SH-SY5Y (cell line): ENCODE measurements at regions not wholly inside any gene's neighbourhood (a gene's known extent, or its start where the extent isn't known, plus 50 kb on each side); places are given as distances from the start of the nearest gene placed in this dataset.

Source experiments
- GATA2 ChIP-seq: IDR thresholded peaks from 2 replicates; pipeline ENCODE4 v1.6.1; 2011; ENCODE audit warnings: mild to moderate bottlenecking, low read depth, low read length
- GATA3 ChIP-seq: IDR thresholded peaks from 2 replicates; pipeline ENCODE4 v1.6.1; 2011; ENCODE audit warnings: low read depth, mild to moderate bottlenecking, low read length, moderate library complexity

- TF ChIP-seq GATA3, result no peak
- no peak for TF ChIP-seq GATA2
Measured at GRCh38 chr16:5870886-5871691, 773.5 kb upstream of the EEF2KMT start.

GRCh38 chr16:5867250-5867649, 769.7 kb upstream of the EEF2KMT start:
- no peak for TF ChIP-seq GATA2

- no peak for TF ChIP-seq GATA2
- no peak for TF ChIP-seq GATA3
Measured at GRCh38 chr16:5865236-5865635, 767.6 kb upstream of the EEF2KMT start.

- TF ChIP-seq GATA2, result peak; percentile 99
- TF ChIP-seq GATA3, result peak; percentile 95
Measured at GRCh38 chr16:5863071-5863606, 765.5 kb upstream of the EEF2KMT start.

- TF ChIP-seq GATA2 (peak; percentile 91), GATA3 (peak; percentile 70)
Measured at GRCh38 chr16:5862103-5862840, 764.7 kb upstream of the EEF2KMT start.

GRCh38 chr16:5861241-5861640, 763.6 kb upstream of the EEF2KMT start:
- TF ChIP-seq GATA2, result no peak
- TF ChIP-seq GATA3, result no peak

- TF ChIP-seq GATA3 (no peak), GATA2 (no peak)
Measured at GRCh38 chr16:5858180-5858579, 760.6 kb upstream of the EEF2KMT start.

- TF ChIP-seq GATA3 (no peak), GATA2 (no peak)
Measured at GRCh38 chr16:5854027-5854426, 756.4 kb upstream of the EEF2KMT start.

GRCh38 chr16:5852151-5852550, 754.6 kb upstream of the EEF2KMT start:
- TF ChIP-seq GATA2 (no peak), GATA3 (no peak)

GRCh38 chr16:5851393-5851982, 753.9 kb upstream of the EEF2KMT start:
- TF ChIP-seq GATA2, result no peak
- no peak for TF ChIP-seq GATA3

- TF ChIP-seq GATA3, result no peak
Measured at GRCh38 chr16:5850632-5851392, 753.2 kb upstream of the EEF2KMT start.

- TF ChIP-seq GATA3, result no peak
- no peak for TF ChIP-seq GATA2
Measured at GRCh38 chr16:5845046-5845445, 747.5 kb upstream of the EEF2KMT start.

GRCh38 chr16:5841974-5842373, 744.4 kb upstream of the EEF2KMT start:
- TF ChIP-seq GATA2 (no peak), GATA3 (no peak)

- no peak for TF ChIP-seq GATA3
- TF ChIP-seq GATA2, result no peak
Measured at GRCh38 chr16:5838725-5839124, 741.1 kb upstream of the EEF2KMT start.
